ENCODE measurements at regions not wholly inside any gene's neighbourhood (a gene's known extent, or its start where the extent isn't known, plus 50 kb on each side); places are given as distances from the start of the nearest gene placed in this dataset.
A peak's percentile ranks its signal among the peaks of the same experiment; 100 is the strongest.

DNA sequence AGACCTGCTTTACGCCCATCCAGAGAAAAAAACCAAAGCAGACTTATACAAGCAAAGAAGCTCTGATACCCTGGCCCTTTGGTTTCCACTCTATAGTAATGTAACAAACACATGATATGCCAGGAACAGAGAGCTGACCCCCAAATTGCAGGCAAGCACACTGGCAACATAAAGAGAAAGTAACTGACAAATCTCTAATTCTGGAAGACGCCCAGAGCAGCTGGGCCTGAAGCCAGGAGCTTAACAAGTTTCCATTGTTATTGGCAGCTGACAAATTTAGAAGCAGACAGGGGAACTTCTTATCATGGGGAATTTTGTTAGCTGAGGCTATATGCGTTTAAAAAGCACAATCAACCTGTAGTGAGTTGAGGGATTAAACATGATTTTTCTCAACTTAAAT, 158.0 kb downstream of the DLEU7 start:
- TF ChIP-seq CTCF (IDR thresholded peaks at IDR 0.05; ENCODE audit: low read length, missing control alignments) = no peak
- no peak overlapping the region for H3K4me3 ChIP-seq (replicated peaks; ENCODE audit: low read depth, low read length)
- DNase-seq (ENCODE audit: low read depth) = peak; percentile 62

DNA sequence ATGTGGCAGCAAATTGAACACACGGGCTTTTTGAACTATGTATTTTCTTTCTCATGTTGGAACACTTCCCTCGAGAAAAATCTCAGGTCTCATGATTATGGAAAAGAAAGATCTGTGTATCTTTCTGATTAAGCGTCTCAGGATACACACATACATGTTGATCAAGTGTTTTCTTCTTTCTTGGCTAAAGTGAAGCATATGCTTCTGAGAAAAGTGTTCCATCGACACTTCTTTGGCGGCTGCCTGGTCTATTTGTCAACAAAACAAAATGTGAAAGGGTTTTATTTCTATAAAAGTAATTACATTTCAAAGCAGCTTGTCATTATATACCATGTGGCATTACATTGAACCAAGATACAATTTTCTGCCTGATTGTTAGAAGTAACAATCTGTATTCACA, 157.5 kb downstream of the DLEU7 start:
- TF ChIP-seq CTCF (IDR thresholded peaks at IDR 0.05; ENCODE audit: low read length, missing control alignments) = no peak
- no peak overlapping the region for H3K4me3 ChIP-seq (replicated peaks; ENCODE audit: low read depth, low read length)
- DNase-seq (ENCODE audit: low read depth) = no peak

DNA sequence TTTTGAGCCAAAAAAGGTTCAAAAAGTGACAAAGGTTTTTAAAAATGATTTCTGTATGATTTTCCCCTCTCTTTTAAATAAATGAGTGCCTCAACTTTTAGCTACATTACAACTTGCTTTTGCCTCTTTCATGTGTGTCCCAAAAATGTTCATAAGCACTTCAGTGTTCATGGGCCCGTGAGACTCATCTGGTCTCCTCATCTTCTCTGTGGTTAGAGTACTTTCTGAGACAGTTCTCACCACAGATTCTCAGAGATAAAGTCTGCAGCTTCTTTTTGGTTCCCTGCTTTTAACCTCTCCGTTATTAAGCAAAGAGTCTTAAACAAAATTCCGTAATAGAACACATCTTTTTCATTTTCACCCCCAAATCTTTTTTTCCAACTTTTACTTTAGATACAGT, 156.9 kb downstream of the DLEU7 start:
- no peak overlapping the region for H3K4me3 ChIP-seq (replicated peaks; ENCODE audit: low read depth, low read length)
- DNase-seq (ENCODE audit: low read depth) = no peak
- no peak for TF ChIP-seq CTCF (IDR thresholded peaks at IDR 0.05; ENCODE audit: low read length, missing control alignments)

- no peak overlapping the region for H3K4me3 ChIP-seq (replicated peaks; ENCODE audit: low read depth, low read length)
- TF ChIP-seq CTCF (IDR thresholded peaks at IDR 0.05; ENCODE audit: low read length, missing control alignments) = no peak
- no peak for DNase-seq (ENCODE audit: low read depth)
These were observed 155.9 kb downstream of the DLEU7 start for GRCh38 chr13:50687545-50687944.

DNA sequence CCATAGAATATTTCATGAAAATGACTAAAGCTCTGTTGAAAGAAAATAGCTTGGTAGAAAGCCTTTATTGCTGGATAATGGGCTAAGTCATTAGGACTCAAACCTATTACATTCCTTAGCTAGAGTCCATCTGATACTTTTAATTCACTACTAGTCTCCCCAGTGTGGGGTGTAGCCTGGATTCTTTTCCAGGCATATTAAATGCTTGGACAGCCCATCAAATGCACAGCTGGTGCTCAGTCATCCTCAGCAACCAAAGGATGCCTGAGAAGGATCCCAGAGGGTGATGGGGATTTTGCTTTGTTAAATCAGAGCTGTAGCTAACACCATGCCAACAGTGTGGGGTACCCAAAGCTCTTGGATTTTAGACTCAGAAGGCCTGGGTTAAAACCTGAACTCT, 153.5 kb downstream of the DLEU7 start:
- DNase-seq (ENCODE audit: low read depth) = no peak
- no peak for TF ChIP-seq CTCF (IDR thresholded peaks at IDR 0.05; ENCODE audit: low read length, missing control alignments)

DNA sequence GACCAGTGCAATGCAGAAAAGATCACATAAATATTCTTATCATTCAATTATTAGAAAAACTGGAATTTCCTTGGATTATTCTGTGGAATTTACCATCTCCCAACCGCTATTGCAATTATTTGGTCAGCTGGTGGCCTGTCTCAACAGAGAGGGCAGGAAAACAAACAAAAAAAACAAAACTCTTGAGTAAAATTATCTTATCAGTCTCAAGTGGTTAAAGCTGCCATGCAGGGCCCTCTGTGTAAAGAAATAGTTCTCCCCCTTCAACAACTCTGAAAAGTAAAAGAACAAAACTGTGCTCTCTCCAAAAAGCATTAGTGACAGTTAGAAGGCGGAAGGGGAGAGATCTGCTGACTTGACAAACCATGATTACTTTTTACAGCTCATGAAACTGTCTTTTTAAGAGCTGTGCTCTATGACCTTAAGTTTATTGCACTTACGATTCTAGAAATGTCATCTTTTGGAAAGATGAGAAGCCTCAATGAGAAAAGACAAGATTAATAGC, 152.3 kb downstream of the DLEU7 start:
- no peak for TF ChIP-seq CTCF (IDR thresholded peaks at IDR 0.05; ENCODE audit: low read length, missing control alignments)
- H3K4me3 ChIP-seq (replicated peaks; ENCODE audit: low read depth, low read length) = no peak overlapping the region
- no peak for DNase-seq (ENCODE audit: low read depth)

More for the DNA sequence above, 153.5 kb downstream of the DLEU7 start:
- no peak overlapping the region for H3K4me3 ChIP-seq (replicated peaks; ENCODE audit: low read depth, low read length)

DNA sequence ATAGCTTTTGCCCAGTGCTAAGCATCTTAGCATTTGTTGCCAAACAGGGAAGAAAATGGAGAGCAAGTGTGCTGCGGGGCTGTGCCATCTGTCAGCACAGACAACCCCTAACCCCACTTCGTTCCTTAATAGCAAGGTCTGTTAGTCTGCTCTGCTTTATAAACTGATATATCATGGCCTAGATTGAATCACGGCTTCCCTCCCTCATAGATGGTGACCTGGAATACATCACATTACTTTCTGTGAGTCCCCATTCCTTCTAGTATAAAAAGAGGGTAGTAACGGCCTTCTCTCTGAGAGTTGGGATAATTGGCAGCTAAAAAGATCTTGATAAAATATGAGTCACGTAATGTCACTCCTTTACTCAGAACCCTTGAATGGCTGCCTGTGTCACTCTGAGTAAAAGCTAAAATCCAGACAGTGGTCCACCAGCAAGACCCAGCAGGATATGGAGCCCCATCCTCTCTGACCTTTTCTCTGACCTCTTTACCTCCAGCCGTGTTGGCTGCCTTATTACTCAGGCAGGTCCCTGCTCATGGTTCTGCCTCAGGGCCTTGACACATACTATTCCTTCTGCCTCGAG, 151.7 kb downstream of the DLEU7 start:
- TF ChIP-seq CTCF (IDR thresholded peaks at IDR 0.05; ENCODE audit: low read length, missing control alignments) = no peak
- H3K4me3 ChIP-seq (replicated peaks; ENCODE audit: low read depth, low read length) = no peak overlapping the region
- no peak for DNase-seq (ENCODE audit: low read depth)

Measured in fibroblast of pulmonary artery (primary cell).